Rectal smooth muscle tissue (tissue), 1 donor: ENCODE measurements at regions not wholly inside any gene's neighbourhood (a gene's known extent, or its start where the extent isn't known, plus 50 kb on each side); places are given as distances from the start of the nearest gene placed in this dataset.

ENCODE experiments used
- H3K27ac ChIP-seq: one replicate; pipeline ENCODE4 v1.7.0; 2013; ENCODE audit warnings: low read depth, low read length, inconsistent platforms
- H3K27me3 ChIP-seq: one replicate; pipeline ENCODE4 v1.7.0; 2013; ENCODE audit warnings: low read length; ENCODE audit not compliant: control insufficient read depth, insufficient read depth
- H3K36me3 ChIP-seq: one replicate; pipeline ENCODE4 v1.7.0; 2013; ENCODE audit warnings: low read length; ENCODE audit not compliant: control insufficient read depth, insufficient read depth
- H3K4me1 ChIP-seq: one replicate; pipeline ENCODE4 v1.7.0; 2013; ENCODE audit warnings: low read length; ENCODE audit not compliant: control insufficient read depth, insufficient read depth
- H3K4me3 ChIP-seq: one replicate; pipeline ENCODE4 v1.7.0; 2013; ENCODE audit warnings: low read length
- H3K9ac ChIP-seq: one replicate; pipeline ENCODE4 v1.7.0; 2013; ENCODE audit warnings: low read length

- H3K4me1 ChIP-seq: no peaks in the 10 kb centered on the region
- no peaks in the 10 kb centered on the region for H3K27me3 ChIP-seq
- H3K4me3 ChIP-seq: no peak overlapping the region
- H3K9ac ChIP-seq: no peak overlapping the region
- no peaks in the 10 kb centered on the region for H3K36me3 ChIP-seq
- no peak overlapping the region for H3K27ac ChIP-seq
Observed at GRCh38 chr6:98639089-98639635, 195.2 kb upstream of the POU3F2 start.

- H3K27me3 ChIP-seq: no peaks in the 10 kb centered on the region
- no peak overlapping the region for H3K9ac ChIP-seq
- H3K4me3 ChIP-seq: no peak overlapping the region
- H3K36me3 ChIP-seq: no peaks in the 10 kb centered on the region
- H3K4me1 ChIP-seq: no peaks in the 10 kb centered on the region
- no peak overlapping the region for H3K27ac ChIP-seq
Observed at GRCh38 chr6:98640366-98640765, 194.0 kb upstream of the POU3F2 start.

- Histone ChIP-seq H3K4me3 (no peak overlapping the region), H3K36me3 (no peaks in the 10 kb centered on the region), H3K27me3 (no peaks in the 10 kb centered on the region), H3K4me1 (no peaks in the 10 kb centered on the region), H3K9ac (no peak overlapping the region), H3K27ac (no peak overlapping the region)
Observed at GRCh38 chr6:98641949-98642719, 192.2 kb upstream of the POU3F2 start.

GRCh38 chr6:98644063-98644462, 190.3 kb upstream of the POU3F2 start:
- Histone ChIP-seq H3K4me3 (no peak overlapping the region), H3K4me1 (no peaks in the 10 kb centered on the region), H3K36me3 (no peaks in the 10 kb centered on the region), H3K27me3 (no peaks in the 10 kb centered on the region), H3K9ac (no peak overlapping the region), H3K27ac (no peak overlapping the region)

- Histone ChIP-seq H3K27me3 (no peaks in the 10 kb centered on the region), H3K36me3 (no peaks in the 10 kb centered on the region), H3K4me3 (no peak overlapping the region), H3K27ac (no peak overlapping the region), H3K9ac (no peak overlapping the region), H3K4me1 (no peaks in the 10 kb centered on the region)
Observed at GRCh38 chr6:98648211-98648914, 186.0 kb upstream of the POU3F2 start.

- H3K9ac ChIP-seq: no peak overlapping the region
- no peak overlapping the region for H3K4me3 ChIP-seq
- H3K36me3 ChIP-seq: no peaks in the 10 kb centered on the region
- H3K27me3 ChIP-seq: no peaks in the 10 kb centered on the region
- H3K27ac ChIP-seq: no peak overlapping the region
- no peaks in the 10 kb centered on the region for H3K4me1 ChIP-seq
Observed at GRCh38 chr6:98650941-98651340, 183.4 kb upstream of the POU3F2 start.

GRCh38 chr6:98653179-98653578, 181.2 kb upstream of the POU3F2 start:
- Histone ChIP-seq H3K4me1 (no peaks in the 10 kb centered on the region), H3K9ac (no peak overlapping the region), H3K27me3 (no peaks in the 10 kb centered on the region), H3K27ac (no peak overlapping the region), H3K36me3 (no peaks in the 10 kb centered on the region), H3K4me3 (no peak overlapping the region)

GRCh38 chr6:98657764-98658163, 176.6 kb upstream of the POU3F2 start:
- no peaks in the 10 kb centered on the region for H3K36me3 ChIP-seq
- no peak overlapping the region for H3K9ac ChIP-seq
- no peak overlapping the region for H3K27ac ChIP-seq
- H3K4me1 ChIP-seq: no peaks in the 10 kb centered on the region
- no peak overlapping the region for H3K4me3 ChIP-seq
- no peaks in the 10 kb centered on the region for H3K27me3 ChIP-seq

GRCh38 chr6:98669371-98669770, 165.0 kb upstream of the POU3F2 start:
- Histone ChIP-seq H3K36me3 (no peaks in the 10 kb centered on the region), H3K4me3 (no peak overlapping the region), H3K27ac (no peak overlapping the region), H3K4me1 (no peaks in the 10 kb centered on the region), H3K9ac (no peak overlapping the region), H3K27me3 (no peaks in the 10 kb centered on the region)

- H3K9ac ChIP-seq: no peak overlapping the region
- no peak overlapping the region for H3K4me3 ChIP-seq
- H3K36me3 ChIP-seq: no peaks in the 10 kb centered on the region
- no peaks in the 10 kb centered on the region for H3K27me3 ChIP-seq
- no peaks in the 10 kb centered on the region for H3K4me1 ChIP-seq
- H3K27ac ChIP-seq: no peak overlapping the region
Observed at GRCh38 chr6:98670045-98670746, 164.2 kb upstream of the POU3F2 start.

- no peak overlapping the region for H3K27ac ChIP-seq
- no peaks in the 10 kb centered on the region for H3K4me1 ChIP-seq
- H3K36me3 ChIP-seq: no peaks in the 10 kb centered on the region
- H3K27me3 ChIP-seq: no peaks in the 10 kb centered on the region
- H3K9ac ChIP-seq: no peak overlapping the region
- no peak overlapping the region for H3K4me3 ChIP-seq
Observed at GRCh38 chr6:98672681-98673475, 161.5 kb upstream of the POU3F2 start.

- no peak overlapping the region for H3K27ac ChIP-seq
- no peaks in the 10 kb centered on the region for H3K36me3 ChIP-seq
- H3K9ac ChIP-seq: no peak overlapping the region
- no peak overlapping the region for H3K4me3 ChIP-seq
- no peaks in the 10 kb centered on the region for H3K27me3 ChIP-seq
- no peaks in the 10 kb centered on the region for H3K4me1 ChIP-seq
Observed at GRCh38 chr6:98678481-98678880, 155.9 kb upstream of the POU3F2 start.
